Neural cell (in vitro differentiated cells): ENCODE measurements at regions not wholly inside any gene's neighbourhood (a gene's known extent, or its start where the extent isn't known, plus 50 kb on each side); places are given as distances from the start of the nearest gene placed in this dataset.

Experiments used
- H2AFZ ChIP-seq: fragments of 200-600, 300-800 bp; sonication (generic), shearing (Covaris generic); 2 replicates; pipeline ENCODE4 v1.6.0; 2014; ENCODE audit warnings: low read depth, mild to moderate bottlenecking, antibody characterized with exemption, low read length, moderate library complexity
- H3F3A ChIP-seq: fragments of 200-600 bp; shearing (Covaris generic); 2 replicates; pipeline ENCODE4 v1.6.1; 2016; ENCODE audit warnings: mild to moderate bottlenecking, moderate library complexity, mixed read lengths, antibody characterized with exemption, low read length; ENCODE audit not compliant: insufficient read depth, poor library complexity, severe bottlenecking
- H3K27ac ChIP-seq: fragments of 200-600, 300-800 bp; sonication (generic), shearing (Covaris generic); 2 replicates; pipeline ENCODE4 v1.5.1; 2014; ENCODE audit warnings: mild to moderate bottlenecking, low read length, moderate library complexity
- H3K27me3 ChIP-seq: fragments of 300-800, 200-600 bp; sonication (generic), shearing (Covaris generic); 2 replicates; pipeline ENCODE4 v1.6.0; 2014; ENCODE audit warnings: mild to moderate bottlenecking, low read depth, low read length, moderate library complexity; ENCODE audit not compliant: insufficient read depth
- H3K36me3 ChIP-seq: fragments of 300-800, 200-600 bp; sonication (generic), shearing (Covaris generic); 2 replicates; pipeline ENCODE4 v1.5.1; 2014; ENCODE audit warnings: mild to moderate bottlenecking, antibody characterized with exemption, low read length, moderate library complexity; ENCODE audit not compliant: insufficient read depth
- H3K4me2 ChIP-seq: fragments of 300-800, 200-600 bp; sonication (generic), shearing (Covaris generic); 2 replicates; pipeline ENCODE4 v1.6.0; 2014; ENCODE audit warnings: mild to moderate bottlenecking, low read length
- H3K4me3 ChIP-seq: fragments of 300-800, 200-600 bp; sonication (generic), shearing (Covaris generic); 2 replicates; pipeline ENCODE4 v1.5.1; 2014; ENCODE audit warnings: mild to moderate bottlenecking, low read length, moderate library complexity
- H3K79me2 ChIP-seq: fragments of 200-600 bp; shearing (Covaris generic); replicated peaks from 2 replicates; pipeline ENCODE4 v1.6.0; 2014; ENCODE audit warnings: mild to moderate bottlenecking, low read length, moderate library complexity; ENCODE audit not compliant: insufficient read depth
- H3K9ac ChIP-seq: fragments of 300-800, 200-600 bp; sonication (generic), shearing (Covaris generic); 2 replicates; pipeline ENCODE4 v1.6.1; 2016; ENCODE audit warnings: mild to moderate bottlenecking, low read length, mixed read lengths
- H3K9me2 ChIP-seq: fragments of 200-600 bp; shearing (Covaris generic); 2 replicates; pipeline ENCODE4 v1.6.1; 2016; ENCODE audit warnings: mild to moderate bottlenecking, low read length, mixed read lengths; ENCODE audit not compliant: insufficient read depth
- H3K9me3 ChIP-seq: fragments of 200-600, 300-800 bp; sonication (generic), shearing (Covaris generic); 2 replicates; pipeline ENCODE4 v1.6.1; 2016; ENCODE audit warnings: mild to moderate bottlenecking, mixed run types, low read length, moderate library complexity, mixed read lengths
- H4K20me1 ChIP-seq: fragments of 200-600 bp; shearing (Covaris generic); 2 replicates; pipeline ENCODE4 v1.6.1; 2016; ENCODE audit warnings: mild to moderate bottlenecking, mixed run types; ENCODE audit not compliant: insufficient read depth
- CTCF ChIP-seq: fragments of 450-650 bp; IDR thresholded peaks from 2 replicates; pipeline ENCODE4 v1.5.1; 2014; ENCODE audit warnings: antibody characterized with exemption, mild to moderate bottlenecking, moderate library complexity; ENCODE audit not compliant: poor library complexity, severe bottlenecking
- EP300 ChIP-seq: fragments of 450-650 bp; conservative IDR thresholded peaks from 2 replicates; pipeline ENCODE4 v1.6.1; 2014; ENCODE audit warnings: antibody characterized with exemption, mild to moderate bottlenecking, moderate library complexity; ENCODE audit not compliant: poor library complexity, severe bottlenecking
- EZH2 ChIP-seq: fragments of 200-600, 300-800 bp; shearing (Covaris generic), sonication (generic); IDR thresholded peaks from 2 replicates; pipeline ENCODE4 v1.6.1; 2014; ENCODE audit warnings: antibody characterized with exemption, low read length, borderline replicate concordance, mild to moderate bottlenecking; ENCODE audit not compliant: insufficient read depth, poor library complexity, severe bottlenecking
- MXI1 ChIP-seq: fragments of 450-650 bp; conservative IDR thresholded peaks from 2 replicates; pipeline ENCODE4 v1.6.1; 2014; ENCODE audit warnings: antibody characterized with exemption, mild to moderate bottlenecking; ENCODE audit not compliant: poor library complexity, severe bottlenecking
- POLR2AphosphoS5 ChIP-seq: IDR thresholded peaks from 2 replicates; pipeline ENCODE4 v1.6.1; 2012
- RAD21 ChIP-seq: fragments of 450-650 bp; conservative IDR thresholded peaks from 2 replicates; pipeline ENCODE4 v1.6.1; 2014; ENCODE audit warnings: antibody characterized with exemption, mild to moderate bottlenecking, moderate library complexity
- REST ChIP-seq: IDR thresholded peaks from 2 replicates; pipeline ENCODE4 v1.6.1; 2012; ENCODE audit warnings: borderline replicate concordance
- SMC3 ChIP-seq: fragments of 450-650 bp; conservative IDR thresholded peaks from 2 replicates; pipeline ENCODE4 v1.6.1; 2014; ENCODE audit warnings: antibody characterized with exemption, mild to moderate bottlenecking, moderate library complexity; ENCODE audit not compliant: poor library complexity
- TAF1 ChIP-seq: IDR thresholded peaks from 2 replicates; pipeline ENCODE4 v1.6.1; 2012; ENCODE audit warnings: low read depth

- TF ChIP-seq EZH2 (no peak), CTCF (peak; percentile 45)
- Histone ChIP-seq H4K20me1 (no peaks in the 10 kb centered on the region), H3K27me3 (no peaks in the 10 kb centered on the region), H3K4me3 (no peak overlapping the region), H3K9me3 (no peaks in the 10 kb centered on the region), H3K79me2 (no peaks in the 10 kb centered on the region), H3K4me2 (no peak overlapping the region), H2AFZ (no peak overlapping the region), H3F3A (no peaks in the 10 kb centered on the region), H3K36me3 (no peaks in the 10 kb centered on the region), H3K27ac (no peak overlapping the region), H3K9ac (no peak overlapping the region), H3K9me2 (no peaks in the 10 kb centered on the region)
Observed at GRCh38 chr6:41451039-41451438, 95.1 kb upstream of the FOXP4 start.

- H3K79me2 ChIP-seq: no peaks in the 10 kb centered on the region
- TF ChIP-seq EZH2 (no peak), MXI1 (no peak), POLR2AphosphoS5 (no peak), RAD21 (no peak), REST (no peak), TAF1 (no peak), SMC3 (no peak), EP300 (no peak), CTCF (no peak)
- no peaks in the 10 kb centered on the region for H4K20me1 ChIP-seq
- H3K9ac ChIP-seq: no peak overlapping the region
- no peak overlapping the region for H2AFZ ChIP-seq
- no peaks in the 10 kb centered on the region for H3K9me3 ChIP-seq
- H3F3A ChIP-seq: no peaks in the 10 kb centered on the region
- no peaks in the 10 kb centered on the region for H3K9me2 ChIP-seq
- no peaks in the 10 kb centered on the region for H3K27me3 ChIP-seq
- H3K27ac ChIP-seq: no peak overlapping the region
- no peak overlapping the region for H3K4me3 ChIP-seq
- no peaks in the 10 kb centered on the region for H3K36me3 ChIP-seq
- H3K4me2 ChIP-seq: no peak overlapping the region
Observed at GRCh38 chr6:41451515-41452163, 94.5 kb upstream of the FOXP4 start.
